ENCODE measurements at regions not wholly inside any gene's neighbourhood (a gene's known extent, or its start where the extent isn't known, plus 50 kb on each side); places are given as distances from the start of the nearest gene placed in this dataset.

GRCh38 chr17:79464318-79465010 is 146.4 kb downstream of the RBFOX3 start:
- POLR2A ChIA-PET, result no interaction called here
- CTCF ChIA-PET, result interaction anchor here (0.8 to 2.1 kb wide), 3 partner anchors 11 to 148 kb away, joined by 3 to 11 read pairs (median 5); no protein-coding TSS in a partner anchor
- 87% methylated on average over 28 of the region's 28 CpGs for WGBS (ENCODE audit: missing lambda C conversion rate)

GRCh38 chr17:79463421-79464317 is 147.2 kb downstream of the RBFOX3 start:
- DNase-seq (ENCODE audit: low read depth in 1 of 2, low spot score in 1 of 2) (no peak), FAIRE-seq (no peak), ATAC-seq (no peak)
- Histone ChIP-seq H3K4me3 (no peak overlapping the region), H3K9me3 (no peaks in the 10 kb centered on the region), H3K27ac (peak overlapping the region; percentile 9 to 72; a peak in 3 of 6 replicates), H3K4me2 (no peak overlapping the region), H3K4me1 (peaks cover 28% of the 10 kb centered on the region)
- ChIA-PET CTCF (no interaction called here), POLR2A (no interaction called here)
- WGBS (ENCODE audit: missing lambda C conversion rate), result 94% methylated on average over 36 of the region's 36 CpGs
- TF ChIP-seq CHD4 (IDR thresholded peaks at IDR 0.05; ENCODE audit: borderline replicate concordance) (no peak), MAZ (IDR thresholded peaks at IDR 0.05; ENCODE audit: borderline replicate concordance, low read depth, low read length) (no peak), ESRRA (IDR thresholded peaks at IDR 0.05; ENCODE audit: borderline replicate concordance, low read length) (no peak), MYC (IDR thresholded peaks at IDR 0.05; ENCODE audit: borderline replicate concordance, low read length) (no peak)

More at GRCh38 chr17:79464318-79465010, 146.4 kb downstream of the RBFOX3 start:
- Histone ChIP-seq H3K4me3 (no peak overlapping the region), H3K4me1 (peaks cover 27% of the 10 kb centered on the region), H3K27ac (peak overlapping the region; percentile 13 to 72; a peak in 4 of 6 replicates), H3K9me3 (no peaks in the 10 kb centered on the region), H3K4me2 (no peak overlapping the region)
- FAIRE-seq, result no peak
- no peak for TF ChIP-seq SREBF2 (IDR thresholded peaks at IDR 0.05)
- TF ChIP-seq JUNB (IDR thresholded peaks at IDR 0.05), result no peak
- TF ChIP-seq RCOR1 (IDR thresholded peaks at IDR 0.05; ENCODE audit: low read depth, low read length), result no peak
- TF ChIP-seq HOXA7 (CRISPR knock-in tag; IDR thresholded peaks at IDR 0.05), result no peak
- no peak for TF ChIP-seq ZSCAN20 (CRISPR knock-in tag; IDR thresholded peaks at IDR 0.05)
- TF ChIP-seq PHF8 (IDR thresholded peaks at IDR 0.05; ENCODE audit: borderline replicate concordance, low read depth), result no peak
- no peak for TF ChIP-seq SMC3 (IDR thresholded peaks at IDR 0.05)
- no peak for TF ChIP-seq FOXS1 (CRISPR knock-in tag; IDR thresholded peaks at IDR 0.05)
- no peak for TF ChIP-seq KDM1A (IDR thresholded peaks at IDR 0.05; ENCODE audit: low read depth)
- no peak for TF ChIP-seq ESRRA (IDR thresholded peaks at IDR 0.05; ENCODE audit: borderline replicate concordance, low read length)
- no peak for TF ChIP-seq ZNF302 (CRISPR knock-in tag; IDR thresholded peaks at IDR 0.05)
- no peak for TF ChIP-seq NPAS2 (CRISPR knock-in tag; IDR thresholded peaks at IDR 0.05; ENCODE audit: borderline replicate concordance)
- no peak for TF ChIP-seq CHD4 (IDR thresholded peaks at IDR 0.05; ENCODE audit: borderline replicate concordance)
- TF ChIP-seq ZFP36 (IDR thresholded peaks at IDR 0.05; ENCODE audit: borderline replicate concordance, partially characterized antibody), result no peak
- no peak for DNase-seq (ENCODE audit: low read depth in 1 of 2, low spot score in 1 of 2)
- ATAC-seq, result no peak

GRCh38 chr17:79461041-79461440 is 149.8 kb downstream of the RBFOX3 start:
- peak; percentile 49 for FAIRE-seq
- peak; percentile 58 to 82 for DNase-seq (ENCODE audit: low read depth in 1 of 2, low spot score in 1 of 2)
- ChIA-PET POLR2A (no interaction called here), CTCF (interaction anchor here (1.0 to 1.5 kb wide), 3 partner anchors 10 to 235 kb away, joined by 3 to 4 read pairs (median 4); no protein-coding TSS in a partner anchor)
- ATAC-seq, result peak; percentile 58 to 73; a peak in 5 of 6 replicates
- Histone ChIP-seq H3K9me3 (no peaks in the 10 kb centered on the region), H3K4me1 (peaks cover 28% of the 10 kb centered on the region), H3K4me2 (peak overlapping the region; percentile 36), H3K27ac (peak overlapping the region; percentile 49 to 62), H3K4me3 (no peak overlapping the region)
- WGBS (ENCODE audit: missing lambda C conversion rate), result 23% methylated on average over 2 of the region's 2 CpGs
- TF ChIP-seq HMGXB4 (CRISPR knock-in tag; IDR thresholded peaks at IDR 0.05; ENCODE audit: borderline replicate concordance) (no peak), MAX (IDR thresholded peaks at IDR 0.05) (no peak), BHLHE40 (IDR thresholded peaks at IDR 0.05; ENCODE audit: low read depth, low read length) (no peak), JUN (IDR thresholded peaks at IDR 0.05) (no peak), MAFK (IDR thresholded peaks at IDR 0.05; ENCODE audit: partially characterized antibody) (peak; percentile 10), EP300 (IDR thresholded peaks at IDR 0.05) (no peak), HES2 (IDR thresholded peaks at IDR 0.05) (no peak), RAD21 (conservative IDR thresholded peaks at IDR 0.05 in 1 of 2, IDR thresholded peaks at IDR 0.05 in 1 of 2) (no peak), FOSL2 (IDR thresholded peaks at IDR 0.05) (peak; percentile 35; the same call in 1 of the 2 replicates), FOSL2 (CRISPR knock-in tag; IDR thresholded peaks at IDR 0.05) (peak; percentile 86), RARB (CRISPR knock-in tag; IDR thresholded peaks at IDR 0.05) (no peak), ESRRA (IDR thresholded peaks at IDR 0.05; ENCODE audit: borderline replicate concordance, low read length) (no peak), JUNB (IDR thresholded peaks at IDR 0.05) (peak; percentile 30; the same call in 1 of the 2 replicates), EHF (CRISPR knock-in tag; IDR thresholded peaks at IDR 0.05) (no peak), MYC (IDR thresholded peaks at IDR 0.05; ENCODE audit: borderline replicate concordance, low read length) (no peak), CEBPB (IDR thresholded peaks at IDR 0.05) (no peak), SMC3 (IDR thresholded peaks at IDR 0.05) (no peak), USF2 (IDR thresholded peaks at IDR 0.05) (no peak)

All from A549 (cell line).